A673 (cell line): ENCODE measurements at regions not wholly inside any gene's neighbourhood (a gene's known extent, or its start where the extent isn't known, plus 50 kb on each side); places are given as distances from the start of the nearest gene placed in this dataset.

ENCODE experiments used
- EZH2 ChIP-seq: fragments of 200-600 bp; sonication (generic); IDR thresholded peaks from 2 replicates; pipeline ENCODE4 v1.6.1; 2017; ENCODE audit warnings: borderline replicate concordance, low read depth, mild to moderate bottlenecking, mixed read lengths, antibody characterized with exemption, low read length; ENCODE audit not compliant: poor library complexity, severe bottlenecking
- TF ChIP-seq, protein P1 (sequence below): fragments of 300-800, 200-600 bp; sonication (generic); conservative IDR thresholded peaks from 2 replicates; pipeline ENCODE4 v1.5.1; 2017; ENCODE audit warnings: low read depth, mild to moderate bottlenecking, antibody characterized with exemption, low read length, moderate library complexity, mixed read lengths

DNA sequence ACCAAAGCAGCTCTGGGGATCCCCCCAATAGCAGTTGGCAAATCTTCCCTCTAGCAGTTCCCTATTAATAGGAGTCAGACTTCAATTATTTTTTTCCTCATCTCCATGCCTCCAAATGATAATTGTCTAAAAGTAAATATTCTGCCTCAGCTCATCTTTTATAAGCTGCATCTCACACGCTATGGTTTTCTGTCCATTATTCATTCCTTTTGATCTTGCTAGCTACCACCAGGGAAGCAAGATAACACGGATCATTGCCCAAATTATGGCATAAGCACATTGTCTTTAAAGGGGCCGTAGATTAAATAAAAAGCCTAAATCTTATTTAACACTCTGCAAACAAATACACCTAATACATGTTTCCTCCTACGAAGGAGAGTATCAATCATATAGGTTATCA is 670.8 kb upstream of the FLRT2 start:
- TF ChIP-seq, protein P1, sequence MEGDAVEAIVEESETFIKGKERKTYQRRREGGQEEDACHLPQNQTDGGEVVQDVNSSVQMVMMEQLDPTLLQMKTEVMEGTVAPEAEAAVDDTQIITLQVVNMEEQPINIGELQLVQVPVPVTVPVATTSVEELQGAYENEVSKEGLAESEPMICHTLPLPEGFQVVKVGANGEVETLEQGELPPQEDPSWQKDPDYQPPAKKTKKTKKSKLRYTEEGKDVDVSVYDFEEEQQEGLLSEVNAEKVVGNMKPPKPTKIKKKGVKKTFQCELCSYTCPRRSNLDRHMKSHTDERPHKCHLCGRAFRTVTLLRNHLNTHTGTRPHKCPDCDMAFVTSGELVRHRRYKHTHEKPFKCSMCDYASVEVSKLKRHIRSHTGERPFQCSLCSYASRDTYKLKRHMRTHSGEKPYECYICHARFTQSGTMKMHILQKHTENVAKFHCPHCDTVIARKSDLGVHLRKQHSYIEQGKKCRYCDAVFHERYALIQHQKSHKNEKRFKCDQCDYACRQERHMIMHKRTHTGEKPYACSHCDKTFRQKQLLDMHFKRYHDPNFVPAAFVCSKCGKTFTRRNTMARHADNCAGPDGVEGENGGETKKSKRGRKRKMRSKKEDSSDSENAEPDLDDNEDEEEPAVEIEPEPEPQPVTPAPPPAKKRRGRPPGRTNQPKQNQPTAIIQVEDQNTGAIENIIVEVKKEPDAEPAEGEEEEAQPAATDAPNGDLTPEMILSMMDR: no peak
- TF ChIP-seq EZH2: no peak
